Testis (tissue), 2 donors: ENCODE measurements at regions not wholly inside any gene's neighbourhood (a gene's known extent, or its start where the extent isn't known, plus 50 kb on each side); places are given as distances from the start of the nearest gene placed in this dataset.

ENCODE experiments used
- POLR2A ChIP-seq: fragments of 450-650 bp; IDR thresholded peaks from one replicate; pipeline ENCODE4 v1.6.1; 2017; ENCODE audit warnings: antibody characterized with exemption, mild to moderate bottlenecking, moderate library complexity
- TF ChIP-seq, protein P1 (sequence below), 3 experiments: fragments of 450-650 bp in 2 of 3; fragments of 200-600 bp in 1 of 3; sonication (generic) in 1 of 3; IDR thresholded peaks; one replicate each; pipeline ENCODE4 v1.5.1; 2016 to 2019; ENCODE audit warnings: antibody characterized with exemption in 3 of 3, mild to moderate bottlenecking in 2 of 3, moderate library complexity in 1 of 3

DNA sequence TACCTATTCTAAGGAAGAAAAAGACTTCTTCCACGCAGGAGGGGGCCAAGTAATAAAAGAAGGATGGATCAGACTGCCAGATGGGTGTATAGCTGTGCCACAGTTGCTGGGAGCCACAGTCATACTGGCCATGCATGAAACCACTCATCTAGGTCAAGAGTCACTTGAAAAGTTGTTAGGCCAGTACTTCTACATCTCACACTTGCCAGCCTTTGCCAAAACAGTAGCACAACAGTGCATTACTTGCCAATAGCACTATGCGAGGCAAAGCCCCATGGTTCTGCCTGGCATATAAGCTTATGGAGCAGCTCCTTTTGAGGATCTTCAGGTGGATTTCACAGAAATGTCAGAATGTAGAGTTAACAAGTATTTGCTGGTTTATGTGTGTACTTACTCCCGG lies 735.0 kb downstream of the NLGN4Y start:
- TF ChIP-seq, protein P1, sequence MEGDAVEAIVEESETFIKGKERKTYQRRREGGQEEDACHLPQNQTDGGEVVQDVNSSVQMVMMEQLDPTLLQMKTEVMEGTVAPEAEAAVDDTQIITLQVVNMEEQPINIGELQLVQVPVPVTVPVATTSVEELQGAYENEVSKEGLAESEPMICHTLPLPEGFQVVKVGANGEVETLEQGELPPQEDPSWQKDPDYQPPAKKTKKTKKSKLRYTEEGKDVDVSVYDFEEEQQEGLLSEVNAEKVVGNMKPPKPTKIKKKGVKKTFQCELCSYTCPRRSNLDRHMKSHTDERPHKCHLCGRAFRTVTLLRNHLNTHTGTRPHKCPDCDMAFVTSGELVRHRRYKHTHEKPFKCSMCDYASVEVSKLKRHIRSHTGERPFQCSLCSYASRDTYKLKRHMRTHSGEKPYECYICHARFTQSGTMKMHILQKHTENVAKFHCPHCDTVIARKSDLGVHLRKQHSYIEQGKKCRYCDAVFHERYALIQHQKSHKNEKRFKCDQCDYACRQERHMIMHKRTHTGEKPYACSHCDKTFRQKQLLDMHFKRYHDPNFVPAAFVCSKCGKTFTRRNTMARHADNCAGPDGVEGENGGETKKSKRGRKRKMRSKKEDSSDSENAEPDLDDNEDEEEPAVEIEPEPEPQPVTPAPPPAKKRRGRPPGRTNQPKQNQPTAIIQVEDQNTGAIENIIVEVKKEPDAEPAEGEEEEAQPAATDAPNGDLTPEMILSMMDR (IDR thresholded peaks at IDR 0.05), result no peak
- no peak for TF ChIP-seq POLR2A
